ENCODE measurements at regions not wholly inside any gene's neighbourhood (a gene's known extent, or its start where the extent isn't known, plus 50 kb on each side); places are given as distances from the start of the nearest gene placed in this dataset.

GRCh38 chr4:156073976-156074375 lies 120.3 kb upstream of the CTSO start:
- TF ChIP-seq CTCF (IDR thresholded peaks at IDR 0.05) (no peak), POLR2A (IDR thresholded peaks at IDR 0.05) (no peak)

Data from esophagus squamous epithelium (tissue), 4 donors.